GM12878 (cell line): ENCODE measurements at regions not wholly inside any gene's neighbourhood (a gene's known extent, or its start where the extent isn't known, plus 50 kb on each side); places are given as distances from the start of the nearest gene placed in this dataset.

Source experiments
- ATAC-seq: fragments of 200-7000 bp; cut with Tn5 transposase; 3 replicates; pipeline ENCODE4 v1.9.1; 2020; ENCODE audit warnings: mild to moderate bottlenecking, moderate library complexity
- BruUV-seq: library from RNA; stranded (reverse); fragments of 400-500 nt; replicated peaks from 2 replicates; lab custom pipeline; 2021; lab: Mats Ljungman, UMichigan
- CTCF ChIA-PET: fragments of 300-600 bp; sonication (Branson Sonifier 250); formaldehyde crosslinking; extraction: SDS; loops from one replicate; lab custom pipeline; 2021; ENCODE audit warnings: inconsistent platforms; lab: Yijun Ruan, JAX
- POLR2A ChIA-PET: fragments of 350-600 bp; formaldehyde crosslinking; extraction: SDS; loops from one replicate; lab custom pipeline; 2021; ENCODE audit warnings: inconsistent platforms; lab: Charles Lee
- RAD21 ChIA-PET: fragments of 300-600 bp; sonication (Branson Sonifier 250); formaldehyde crosslinking; loops from one replicate; lab custom pipeline; 2023; ENCODE audit warnings: antibody characterized with exemption; ENCODE audit not compliant: unreplicated experiment; lab: Charles Lee
- SMC1A ChIA-PET: fragments of 300-600 bp; sonication (Branson Sonifier 250); formaldehyde crosslinking; loops from one replicate; lab custom pipeline; 2023; ENCODE audit not compliant: unreplicated experiment, uncharacterized antibody; lab: Charles Lee
- DNase-seq: peaks from one replicate; pipeline ENCODE4 v3.0.0-alpha.2; 2011; ENCODE audit warnings: low read depth, low spot score
- FAIRE-seq: peaks from 3 replicates; lab custom pipeline; 2011; peaks lifted over from hg19 to GRCh38; lab: Jason Lieb, UNC
- H2AFZ ChIP-seq: 2 replicates; pipeline ENCODE4 v1.6.0; 2011; ENCODE audit warnings: low read depth, low read length, control low read depth; ENCODE audit not compliant: control insufficient read depth
- H3K27ac ChIP-seq: 2 replicates; pipeline ENCODE4 v1.5.1; 2011; ENCODE audit warnings: control low read depth; ENCODE audit not compliant: control insufficient read depth, insufficient read depth
- H3K27me3 ChIP-seq, 2 experiments: replicated peaks in 1 of 2; 2 replicates each; pipeline versions ENCODE4 v1.6.0 to v1.6.1; 2011; ENCODE audit warnings: low read length in 1 of 2; ENCODE audit not compliant: control insufficient read depth in 2 of 2, insufficient read depth in 2 of 2
- H3K36me3 ChIP-seq, 2 experiments: 2 replicates each; pipeline ENCODE4 v1.5.1; 2011; ENCODE audit warnings: low read length in 1 of 2; ENCODE audit not compliant: control insufficient read depth in 2 of 2, insufficient read depth in 2 of 2
- H3K4me1 ChIP-seq: 2 replicates; pipeline ENCODE4 v1.6.1; 2011; ENCODE audit warnings: mild to moderate bottlenecking, low read length, moderate library complexity, mixed read lengths; ENCODE audit not compliant: control insufficient read depth, insufficient read depth
- H3K4me2 ChIP-seq: 2 replicates; pipeline ENCODE4 v1.6.0; 2011; ENCODE audit warnings: control low read depth; ENCODE audit not compliant: control insufficient read depth, insufficient read depth
- H3K4me3 ChIP-seq: fragments of 200-600 bp; sonication (generic); 2 replicates; pipeline ENCODE4 v1.5.1; 2016
- H3K79me2 ChIP-seq: 2 replicates; pipeline ENCODE4 v1.6.0; 2011; ENCODE audit warnings: low read length; ENCODE audit not compliant: control insufficient read depth, insufficient read depth
- H3K9ac ChIP-seq: 2 replicates; pipeline ENCODE4 v1.8.0; 2011; ENCODE audit warnings: low read length, control low read depth, mixed read lengths; ENCODE audit not compliant: control insufficient read depth, insufficient read depth
- H3K9me3 ChIP-seq: replicated peaks from 3 replicates; pipeline ENCODE4 v1.5.1; 2011; ENCODE audit warnings: mild to moderate bottlenecking, low read length; ENCODE audit not compliant: control insufficient read depth, insufficient read depth
- H4K20me1 ChIP-seq: 2 replicates; pipeline ENCODE4 v1.6.0; 2011; ENCODE audit not compliant: control insufficient read depth, insufficient read depth
- CBX3 ChIP-seq: fragments of 200-600 bp; sonication (generic); IDR thresholded peaks from 2 replicates; pipeline ENCODE4 v1.6.1; 2016; ENCODE audit warnings: low read depth, borderline replicate concordance
- EZH2 ChIP-seq: IDR thresholded peaks from 2 replicates; pipeline ENCODE4 v1.6.1; 2012; ENCODE audit warnings: low read depth, mild to moderate bottlenecking, control low read depth, inconsistent platforms, low read length, borderline replicate concordance; ENCODE audit not compliant: control insufficient read depth
- GATAD2B ChIP-seq: fragments of 450-650 bp; conservative IDR thresholded peaks from 2 replicates; pipeline ENCODE4 v1.6.1; 2017; ENCODE audit warnings: low read depth, mild to moderate bottlenecking, moderate library complexity
- IRF4 ChIP-seq: IDR thresholded peaks from 2 replicates; pipeline ENCODE4 v1.6.1; 2011; ENCODE audit warnings: low read depth, low read length
- MYB ChIP-seq: fragments of 150-350 bp; IDR thresholded peaks from 2 replicates; pipeline ENCODE4 v1.6.1; 2014; ENCODE audit warnings: mild to moderate bottlenecking, low read depth, low read length, borderline replicate concordance
- NFYA ChIP-seq: IDR thresholded peaks from 2 replicates; pipeline ENCODE4 v1.6.1; 2011; ENCODE audit warnings: low read depth, mild to moderate bottlenecking, low read length, improper control_type of control experiment, borderline replicate concordance
- POLR2AphosphoS2 ChIP-seq: IDR thresholded peaks from 2 replicates; pipeline ENCODE4 v1.6.1; 2011; ENCODE audit warnings: low read depth, mild to moderate bottlenecking, low read length, improper control_type of control experiment, moderate library complexity
- RELA ChIP-seq: fragments of 450-650 bp; IDR thresholded peaks from 2 replicates; pipeline ENCODE4 v1.8.0; 2014; ENCODE audit warnings: borderline replicate concordance; ENCODE audit not compliant: partially characterized antibody
- RFX5 ChIP-seq: IDR thresholded peaks from 2 replicates; pipeline ENCODE4 v1.6.1; 2011; ENCODE audit warnings: low read depth, low read length, improper control_type of control experiment
- SRF ChIP-seq, 2 experiments: IDR thresholded peaks; 2 replicates each; pipeline ENCODE4 v1.6.1; 2011; ENCODE audit warnings: low read depth in 2 of 2, low read length in 2 of 2, mild to moderate bottlenecking in 1 of 2, moderate library complexity in 1 of 2
- TCF3 ChIP-seq: IDR thresholded peaks from 2 replicates; pipeline ENCODE4 v1.6.1; 2012; ENCODE audit warnings: low read depth, mild to moderate bottlenecking, low read length, borderline replicate concordance; ENCODE audit not compliant: insufficient read depth
- ZNF274 ChIP-seq: IDR thresholded peaks from one replicate; pipeline ENCODE4 v1.8.0; 2011; ENCODE audit not compliant: insufficient read length, insufficient read depth
- ZNF384 ChIP-seq: IDR thresholded peaks from 2 replicates; pipeline ENCODE4 v1.6.1; 2012; ENCODE audit warnings: low read depth, mild to moderate bottlenecking, low read length, improper control_type of control experiment, borderline replicate concordance
- WGBS: methylation state at CpG from one replicate; pipeline ENCODE4 v1.1.6; 2016; ENCODE audit warnings: low lambda C conversion rate; ENCODE audit not compliant: insufficient replicate concordance, insufficient coverage; ENCODE audit errors: missing lambda C conversion rate; 5-methylcytosine and 5-hydroxymethylcytosine counted together
- in situ Hi-C: fragments of 300-500 bp; cut with MboI; formaldehyde crosslinking; loops from 9 replicates; pipeline ENCODE4 v1.14.3; 2018; ENCODE audit warnings: mixed read lengths
- intact Hi-C: fragments of 100-400 bp; cut with micrococcal nuclease; formaldehyde crosslinking; loops from one replicate; pipeline ENCODE4 v1.14.2; 2022; ENCODE audit not compliant: unreplicated experiment
- TF ChIP-seq, protein P1 (sequence below): IDR thresholded peaks from 2 replicates; pipeline ENCODE4 v1.6.1; 2012; ENCODE audit warnings: low read depth, low read length, improper control_type of control experiment
- TF ChIP-seq, protein P2 (sequence below): IDR thresholded peaks from 2 replicates; pipeline ENCODE4 v1.6.1; 2011; ENCODE audit warnings: mild to moderate bottlenecking, low read depth, low read length, moderate library complexity; ENCODE audit not compliant: insufficient replicate concordance
- TF ChIP-seq, protein P3 (sequence below): IDR thresholded peaks from 2 replicates; pipeline ENCODE4 v1.6.1; 2011; ENCODE audit warnings: low read depth, low read length, improper control_type of control experiment, borderline replicate concordance
- TF ChIP-seq, protein P4 (sequence below): fragments of 450-650 bp; IDR thresholded peaks from 2 replicates; pipeline ENCODE4 v1.6.1; 2017; ENCODE audit warnings: mild to moderate bottlenecking, moderate library complexity

DNA sequence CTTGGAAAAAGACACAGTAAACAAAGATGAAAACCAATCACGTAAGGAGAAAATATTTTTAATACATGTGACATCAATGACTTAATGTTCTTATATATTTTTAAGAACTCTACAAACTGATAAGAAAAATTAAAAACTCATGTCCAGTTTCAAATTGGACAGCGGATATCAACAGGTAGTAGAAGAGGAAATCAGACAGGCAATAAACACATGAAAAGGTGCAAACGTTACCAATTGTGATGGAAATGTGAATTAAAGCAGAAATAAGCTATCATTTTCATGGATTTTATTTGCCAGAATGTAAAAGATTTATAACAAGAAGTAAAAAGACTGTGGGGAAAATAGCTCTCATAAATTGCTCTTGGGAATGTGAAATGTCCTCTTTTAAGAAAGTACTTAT, 382.3 kb downstream of the DLEU7 start (continued):
- TF ChIP-seq IRF4, result no peak
- TF ChIP-seq, protein P1, sequence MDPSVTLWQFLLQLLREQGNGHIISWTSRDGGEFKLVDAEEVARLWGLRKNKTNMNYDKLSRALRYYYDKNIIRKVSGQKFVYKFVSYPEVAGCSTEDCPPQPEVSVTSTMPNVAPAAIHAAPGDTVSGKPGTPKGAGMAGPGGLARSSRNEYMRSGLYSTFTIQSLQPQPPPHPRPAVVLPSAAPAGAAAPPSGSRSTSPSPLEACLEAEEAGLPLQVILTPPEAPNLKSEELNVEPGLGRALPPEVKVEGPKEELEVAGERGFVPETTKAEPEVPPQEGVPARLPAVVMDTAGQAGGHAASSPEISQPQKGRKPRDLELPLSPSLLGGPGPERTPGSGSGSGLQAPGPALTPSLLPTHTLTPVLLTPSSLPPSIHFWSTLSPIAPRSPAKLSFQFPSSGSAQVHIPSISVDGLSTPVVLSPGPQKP, result no peak

DNA sequence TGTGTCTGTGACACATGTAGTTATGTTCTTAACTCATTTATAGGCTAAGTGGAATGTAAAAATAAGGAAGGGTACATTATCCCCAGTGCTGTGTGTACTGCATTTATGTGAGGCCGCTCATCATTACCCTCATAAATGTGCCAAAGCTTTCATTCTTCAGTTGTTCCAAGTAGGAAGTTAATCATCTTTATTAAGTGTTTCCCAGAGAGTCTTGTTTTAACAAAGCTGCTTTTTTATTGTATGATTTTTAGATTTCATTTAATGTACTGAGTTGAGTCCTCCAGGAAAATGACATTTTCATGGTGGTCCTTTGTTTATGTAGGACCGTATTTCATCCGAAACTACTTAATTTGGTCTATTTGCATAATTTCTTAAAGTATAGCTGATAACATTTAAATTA, 379.8 kb downstream of the DLEU7 start:
- in situ Hi-C loops, result no loop called here
- no TSS peak for BruUV-seq
- no peaks in the 10 kb centered on the region for H3K4me1 ChIP-seq
- RAD21 ChIA-PET, result no interaction called here
- FAIRE-seq (no peak), DNase-seq (no peak), ATAC-seq (no peak)
- no peaks in the 10 kb centered on the region for H4K20me1 ChIP-seq
- H3K36me3 ChIP-seq, result no peaks in the 10 kb centered on the region
- H3K27ac ChIP-seq, result no peak overlapping the region
- CTCF ChIA-PET, result no interaction called here
- H3K27me3 ChIP-seq, result peaks cover 0 to 5% of the 10 kb centered on the region in 2 experiments; a peak in 1 of 4 replicates
- H2AFZ ChIP-seq, result no peak overlapping the region
- no peak overlapping the region for H3K4me3 ChIP-seq
- no peak overlapping the region for H3K9ac ChIP-seq
- intact Hi-C loops, result no loop called here
- H3K4me2 ChIP-seq, result no peak overlapping the region
- SMC1A ChIA-PET, result no interaction called here
- no peaks in the 10 kb centered on the region for H3K9me3 ChIP-seq
- POLR2A ChIA-PET, result no interaction called here
- WGBS, result 54% methylated on average over 3 of the region's 3 CpGs
- no peaks in the 10 kb centered on the region for H3K79me2 ChIP-seq
- no peak for TF ChIP-seq TCF3
- TF ChIP-seq, protein P2, sequence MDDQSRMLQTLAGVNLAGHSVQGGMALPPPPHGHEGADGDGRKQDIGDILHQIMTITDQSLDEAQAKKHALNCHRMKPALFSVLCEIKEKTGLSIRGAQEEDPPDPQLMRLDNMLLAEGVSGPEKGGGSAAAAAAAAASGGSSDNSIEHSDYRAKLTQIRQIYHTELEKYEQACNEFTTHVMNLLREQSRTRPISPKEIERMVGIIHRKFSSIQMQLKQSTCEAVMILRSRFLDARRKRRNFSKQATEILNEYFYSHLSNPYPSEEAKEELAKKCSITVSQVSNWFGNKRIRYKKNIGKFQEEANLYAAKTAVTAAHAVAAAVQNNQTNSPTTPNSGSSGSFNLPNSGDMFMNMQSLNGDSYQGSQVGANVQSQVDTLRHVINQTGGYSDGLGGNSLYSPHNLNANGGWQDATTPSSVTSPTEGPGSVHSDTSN, result no peak
- no peak for TF ChIP-seq RELA
- TF ChIP-seq ZNF384, result no peak
- no peak for TF ChIP-seq POLR2AphosphoS2
- no peak for TF ChIP-seq ZNF274
- no peak for TF ChIP-seq SRF (IDR thresholded peaks at IDR 0.05; ENCODE audit: low read depth in 2 of 2, low read length in 2 of 2)
- TF ChIP-seq NFYA, result no peak
- TF ChIP-seq EZH2, result no peak
- TF ChIP-seq CBX3, result no peak
- TF ChIP-seq, protein P3, sequence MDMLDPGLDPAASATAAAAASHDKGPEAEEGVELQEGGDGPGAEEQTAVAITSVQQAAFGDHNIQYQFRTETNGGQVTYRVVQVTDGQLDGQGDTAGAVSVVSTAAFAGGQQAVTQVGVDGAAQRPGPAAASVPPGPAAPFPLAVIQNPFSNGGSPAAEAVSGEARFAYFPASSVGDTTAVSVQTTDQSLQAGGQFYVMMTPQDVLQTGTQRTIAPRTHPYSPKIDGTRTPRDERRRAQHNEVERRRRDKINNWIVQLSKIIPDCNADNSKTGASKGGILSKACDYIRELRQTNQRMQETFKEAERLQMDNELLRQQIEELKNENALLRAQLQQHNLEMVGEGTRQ, result no peak
- TF ChIP-seq RFX5, result no peak
- TF ChIP-seq GATAD2B, result no peak
- TF ChIP-seq, protein P4, sequence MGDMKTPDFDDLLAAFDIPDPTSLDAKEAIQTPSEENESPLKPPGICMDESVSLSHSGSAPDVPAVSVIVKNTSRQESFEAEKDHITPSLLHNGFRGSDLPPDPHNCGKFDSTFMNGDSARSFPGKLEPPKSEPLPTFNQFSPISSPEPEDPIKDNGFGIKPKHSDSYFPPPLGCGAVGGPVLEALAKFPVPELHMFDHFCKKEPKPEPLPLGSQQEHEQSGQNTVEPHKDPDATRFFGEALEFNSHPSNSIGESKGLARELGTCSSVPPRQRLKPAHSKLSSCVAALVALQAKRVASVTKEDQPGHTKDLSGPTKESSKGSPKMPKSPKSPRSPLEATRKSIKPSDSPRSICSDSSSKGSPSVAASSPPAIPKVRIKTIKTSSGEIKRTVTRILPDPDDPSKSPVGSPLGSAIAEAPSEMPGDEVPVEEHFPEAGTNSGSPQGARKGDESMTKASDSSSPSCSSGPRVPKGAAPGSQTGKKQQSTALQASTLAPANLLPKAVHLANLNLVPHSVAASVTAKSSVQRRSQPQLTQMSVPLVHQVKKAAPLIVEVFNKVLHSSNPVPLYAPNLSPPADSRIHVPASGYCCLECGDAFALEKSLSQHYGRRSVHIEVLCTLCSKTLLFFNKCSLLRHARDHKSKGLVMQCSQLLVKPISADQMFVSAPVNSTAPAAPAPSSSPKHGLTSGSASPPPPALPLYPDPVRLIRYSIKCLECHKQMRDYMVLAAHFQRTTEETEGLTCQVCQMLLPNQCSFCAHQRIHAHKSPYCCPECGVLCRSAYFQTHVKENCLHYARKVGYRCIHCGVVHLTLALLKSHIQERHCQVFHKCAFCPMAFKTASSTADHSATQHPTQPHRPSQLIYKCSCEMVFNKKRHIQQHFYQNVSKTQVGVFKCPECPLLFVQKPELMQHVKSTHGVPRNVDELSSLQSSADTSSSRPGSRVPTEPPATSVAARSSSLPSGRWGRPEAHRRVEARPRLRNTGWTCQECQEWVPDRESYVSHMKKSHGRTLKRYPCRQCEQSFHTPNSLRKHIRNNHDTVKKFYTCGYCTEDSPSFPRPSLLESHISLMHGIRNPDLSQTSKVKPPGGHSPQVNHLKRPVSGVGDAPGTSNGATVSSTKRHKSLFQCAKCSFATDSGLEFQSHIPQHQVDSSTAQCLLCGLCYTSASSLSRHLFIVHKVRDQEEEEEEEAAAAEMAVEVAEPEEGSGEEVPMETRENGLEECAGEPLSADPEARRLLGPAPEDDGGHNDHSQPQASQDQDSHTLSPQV, result no peak
- no peak for TF ChIP-seq MYB
